ENCODE measurements at regions not wholly inside any gene's neighbourhood (a gene's known extent, or its start where the extent isn't known, plus 50 kb on each side); places are given as distances from the start of the nearest gene placed in this dataset.

- ChIA-PET CTCF (interaction anchor here (0.5 to 1.4 kb wide), 26 partner anchors 9 to 909 kb away, joined by 3 to 9 read pairs (median 3); no protein-coding TSS in a partner anchor), POLR2A (ENCODE audit: low non-redundant PET) (no interaction called here)
- BruUV-seq (replicated peaks) = no TSS peak
- H3K9me3 ChIP-seq (ENCODE audit: low read depth, low read length, poor library complexity, severe bottlenecking) = no peaks in the 10 kb centered on the region
- no peak overlapping the region for H3K27ac ChIP-seq (ENCODE audit: low read depth, low read length, poor library complexity, severe bottlenecking)
- TF ChIP-seq CTCF (conservative IDR thresholded peaks at IDR 0.05; ENCODE audit: low read depth, low read length) (peak; percentile 100), EZH2 (IDR thresholded peaks at IDR 0.05; ENCODE audit: borderline replicate concordance, low read depth, low read length, poor library complexity, severe bottlenecking) (no peak)
- peak; percentile 89 for DNase-seq (ENCODE audit: low spot score)
- H3K27me3 ChIP-seq (replicated peaks; ENCODE audit: insufficient read depth, low read depth, low read length, poor library complexity) = peaks cover 91% of the 10 kb centered on the region
- no peaks in the 10 kb centered on the region for H3K4me1 ChIP-seq (ENCODE audit: insufficient read depth, low read length, poor library complexity, severe bottlenecking)
- intact Hi-C loops (cut with micrococcal nuclease; ENCODE audit: unreplicated experiment) = loop anchor here (5.0 kb wide), 3 partner anchors 610 to 900 kb away; no protein-coding TSS in a partner anchor
- H3K4me3 ChIP-seq (ENCODE audit: low read depth, low read length, poor library complexity, severe bottlenecking) = no peak overlapping the region
- H3K36me3 ChIP-seq (ENCODE audit: insufficient read depth, low read length, poor library complexity, severe bottlenecking) = no peaks in the 10 kb centered on the region
These were observed 84.0 kb upstream of the RCN1 start for GRCh38 chr11:32006799-32007388.

- CTCF ChIA-PET = no interaction called here
- DNase-seq (ENCODE audit: low spot score) = no peak
- H3K27me3 ChIP-seq (replicated peaks; ENCODE audit: insufficient read depth, low read depth, low read length, poor library complexity) = peaks cover 91% of the 10 kb centered on the region
- H3K36me3 ChIP-seq (ENCODE audit: insufficient read depth, low read length, poor library complexity, severe bottlenecking) = no peaks in the 10 kb centered on the region
- H3K9me3 ChIP-seq (ENCODE audit: low read depth, low read length, poor library complexity, severe bottlenecking) = no peaks in the 10 kb centered on the region
- POLR2A ChIA-PET (ENCODE audit: low non-redundant PET) = no interaction called here
- H3K4me3 ChIP-seq (ENCODE audit: low read depth, low read length, poor library complexity, severe bottlenecking) = no peak overlapping the region
- H3K4me1 ChIP-seq (ENCODE audit: insufficient read depth, low read length, poor library complexity, severe bottlenecking) = no peaks in the 10 kb centered on the region
- intact Hi-C loops (cut with micrococcal nuclease; ENCODE audit: unreplicated experiment) = loop anchor here (5.0 kb wide), 3 partner anchors 609 to 899 kb away; no protein-coding TSS in a partner anchor
- TF ChIP-seq CTCF (conservative IDR thresholded peaks at IDR 0.05; ENCODE audit: low read depth, low read length) = no peak
- TF ChIP-seq EZH2 (IDR thresholded peaks at IDR 0.05; ENCODE audit: borderline replicate concordance, low read depth, low read length, poor library complexity, severe bottlenecking) = no peak
- H3K27ac ChIP-seq (ENCODE audit: low read depth, low read length, poor library complexity, severe bottlenecking) = no peak overlapping the region
- no TSS peak for BruUV-seq (replicated peaks)
These were observed 85.0 kb upstream of the RCN1 start for GRCh38 chr11:32005786-32006416.

GRCh38 chr11:32003335-32003734, 87.5 kb upstream of the RCN1 start:
- no peak for TF ChIP-seq CTCF (conservative IDR thresholded peaks at IDR 0.05; ENCODE audit: low read depth, low read length)
- TF ChIP-seq EZH2 (IDR thresholded peaks at IDR 0.05; ENCODE audit: borderline replicate concordance, low read depth, low read length, poor library complexity, severe bottlenecking) = no peak
- Histone ChIP-seq H3K9me3 (ENCODE audit: low read depth, low read length, poor library complexity, severe bottlenecking) (no peaks in the 10 kb centered on the region), H3K27ac (ENCODE audit: low read depth, low read length, poor library complexity, severe bottlenecking) (no peak overlapping the region), H3K4me3 (ENCODE audit: low read depth, low read length, poor library complexity, severe bottlenecking) (no peak overlapping the region), H3K4me1 (ENCODE audit: insufficient read depth, low read length, poor library complexity, severe bottlenecking) (no peaks in the 10 kb centered on the region), H3K36me3 (ENCODE audit: insufficient read depth, low read length, poor library complexity, severe bottlenecking) (no peaks in the 10 kb centered on the region), H3K27me3 (replicated peaks; ENCODE audit: insufficient read depth, low read depth, low read length, poor library complexity) (peaks cover 89% of the 10 kb centered on the region)
- no peak for DNase-seq (ENCODE audit: low spot score)
- BruUV-seq (replicated peaks) = no TSS peak
- ChIA-PET CTCF (no interaction called here), POLR2A (ENCODE audit: low non-redundant PET) (no interaction called here)
- intact Hi-C loops (cut with micrococcal nuclease; ENCODE audit: unreplicated experiment) = no loop called here

Measured in A673 (cell line).